Small intestine (tissue), 7 donors: ENCODE measurements at regions not wholly inside any gene's neighbourhood (a gene's known extent, or its start where the extent isn't known, plus 50 kb on each side); places are given as distances from the start of the nearest gene placed in this dataset.
A peak's percentile ranks its signal among the peaks of the same experiment; 100 is the strongest.

Experiments used
- DNase-seq, 2 donors: peaks; one replicate each; pipeline versions ENCODE4 v3.0.0 to v3.0.0-alpha.2; 2013
- FAIRE-seq: peaks from 2 replicates; lab custom pipeline; 2012; peaks lifted over from hg19 to GRCh38; lab: Jason Lieb, UNC
- H3K27ac ChIP-seq, 3 donors: one replicate each; pipeline ENCODE4 v1.5.1; 2013; ENCODE audit warnings: low read length in 2 of 3, mild to moderate bottlenecking in 2 of 3, control low read depth in 1 of 3, inconsistent platforms in 1 of 3, low read depth in 1 of 3, moderate library complexity in 1 of 3
- H3K27me3 ChIP-seq, 3 donors: one replicate each; pipeline ENCODE4 v1.6.1; 2013; ENCODE audit warnings: low read length in 3 of 3, inconsistent platforms in 1 of 3; ENCODE audit not compliant: control insufficient read depth in 3 of 3, insufficient read depth in 3 of 3
- H3K36me3 ChIP-seq, 3 donors: one replicate each; pipeline ENCODE4 v1.6.1; 2013; ENCODE audit warnings: low read length in 3 of 3, inconsistent platforms in 1 of 3, low read depth in 1 of 3, mild to moderate bottlenecking in 1 of 3, moderate library complexity in 1 of 3; ENCODE audit not compliant: control insufficient read depth in 3 of 3, insufficient read depth in 2 of 3
- H3K4me1 ChIP-seq, 3 donors: one replicate each; pipeline ENCODE4 v1.6.1; 2013; ENCODE audit warnings: low read length in 2 of 3, inconsistent platforms in 1 of 3, low read depth in 1 of 3, mild to moderate bottlenecking in 1 of 3, moderate library complexity in 1 of 3; ENCODE audit not compliant: control insufficient read depth in 3 of 3, insufficient read depth in 2 of 3
- H3K4me3 ChIP-seq, 3 donors: one replicate each; pipeline ENCODE4 v1.5.1; 2013; ENCODE audit warnings: low read length in 3 of 3, control low read depth in 1 of 3, inconsistent platforms in 1 of 3, low read depth in 1 of 3, mild to moderate bottlenecking in 1 of 3, moderate library complexity in 1 of 3
- H3K9me3 ChIP-seq, 2 donors: one replicate each; pipeline ENCODE4 v1.6.1; 2013; ENCODE audit warnings: low read depth in 1 of 2, low read length in 1 of 2; ENCODE audit not compliant: control insufficient read depth in 2 of 2, insufficient read depth in 1 of 2
- WGBS, 3 donors: extraction: QIAGEN DNeasy Blood & Tissue Kit; methylation state at CpG; one replicate each; pipeline ENCODE4 v1.1.7; 2013; 5-methylcytosine and 5-hydroxymethylcytosine counted together
- donor health status: healthy with polysubstance abuse.
- donor health status: control.
- donor health status: control.
- donor health status: Bipolar disorder and iron deficiency.
- donor health status: healthy.

GRCh38 chr5:56722317-56722716 is 93.0 kb upstream of the MAP3K1 start:
- H3K27ac ChIP-seq, result no peak overlapping the region
- H3K4me1 ChIP-seq, result peaks cover 0 to under 1% (median 0%) of the 10 kb centered on the region in 3 donors
- no peaks in the 10 kb centered on the region for H3K27me3 ChIP-seq
- 73 to 89% (median 87%) methylated on average over 3 of the region's 3 CpGs for WGBS, 3 donors
- DNase-seq, result no peak
- H3K36me3 ChIP-seq, result no peaks in the 10 kb centered on the region
- no peaks in the 10 kb centered on the region for H3K9me3 ChIP-seq
- FAIRE-seq, result no peak
- H3K4me3 ChIP-seq, result no peak overlapping the region

DNA sequence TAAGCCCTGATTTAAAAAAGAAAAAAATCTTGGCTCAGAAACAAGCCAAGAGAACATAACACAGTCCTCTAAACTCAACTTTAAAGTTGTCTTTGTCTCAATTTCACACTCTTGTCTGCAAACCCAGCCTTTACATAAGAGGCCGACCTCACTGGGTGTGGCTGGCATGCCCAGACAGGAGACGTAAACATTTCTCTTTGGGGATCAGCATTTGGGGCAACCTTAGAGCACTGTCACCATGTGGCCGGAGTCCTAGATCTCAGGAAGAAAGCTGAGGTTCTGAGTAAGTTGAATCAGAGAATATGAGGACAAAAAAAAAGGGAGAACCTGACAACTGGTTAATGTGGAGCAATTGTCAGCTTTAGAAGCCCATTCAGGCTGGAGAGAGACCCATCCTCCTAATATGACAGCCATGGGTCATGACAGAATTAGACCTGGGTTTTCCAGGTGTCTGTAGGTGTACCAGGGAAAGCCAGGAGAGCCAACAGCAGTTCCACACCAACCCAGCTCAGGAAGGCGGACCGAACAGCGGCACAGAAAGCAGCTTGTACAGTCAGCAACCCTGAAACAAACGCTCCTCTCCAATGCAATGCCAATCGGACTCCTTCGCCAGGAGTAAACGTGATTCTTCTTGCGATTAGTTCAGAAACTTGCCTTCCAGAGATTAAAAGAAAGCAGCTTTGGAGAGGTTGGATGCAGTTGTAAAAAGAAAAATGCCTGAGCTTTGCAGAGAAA is 97.9 kb upstream of the MAP3K1 start:
- FAIRE-seq (no peak), DNase-seq (no peak)
- WGBS, 3 donors, result 82 to 86% (median 83%) methylated on average over 11 of the region's 11 CpGs
- Histone ChIP-seq H3K27ac (no peak overlapping the region), H3K9me3 (no peaks in the 10 kb centered on the region), H3K4me1 (peaks cover 0 to 8% (median 2%) of the 10 kb centered on the region in 3 donors), H3K27me3 (no peaks in the 10 kb centered on the region), H3K4me3 (no peak overlapping the region), H3K36me3 (no peaks in the 10 kb centered on the region)

DNA sequence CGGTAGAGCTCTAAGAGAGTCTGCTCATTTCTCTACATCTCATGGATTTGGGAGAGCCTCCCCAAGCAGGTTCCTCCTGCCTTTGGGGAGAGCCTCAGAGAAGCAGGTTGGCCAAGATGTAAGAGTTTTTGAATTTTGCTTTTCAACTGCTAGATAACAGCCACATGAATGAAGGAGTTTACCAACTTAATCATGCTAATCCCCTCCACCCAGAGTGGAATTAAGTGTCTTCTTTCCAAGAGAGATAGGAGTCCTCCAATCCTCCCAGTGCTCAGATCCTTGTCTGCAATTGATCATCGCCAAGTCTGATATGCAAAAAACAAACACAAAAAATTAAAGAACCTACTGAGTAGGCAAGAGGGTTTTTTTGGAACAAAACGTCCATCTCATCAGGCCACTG is 99.4 kb upstream of the MAP3K1 start:
- H3K4me3 ChIP-seq, result no peak overlapping the region
- no peaks in the 10 kb centered on the region for H3K27me3 ChIP-seq
- H3K36me3 ChIP-seq, result no peaks in the 10 kb centered on the region
- H3K9me3 ChIP-seq, result no peaks in the 10 kb centered on the region
- FAIRE-seq, result no peak
- H3K4me1 ChIP-seq, result peaks cover 0 to 8% (median 2%) of the 10 kb centered on the region in 3 donors
- H3K27ac ChIP-seq, result no peak overlapping the region
- WGBS, 3 donors, result 91 to 95% (median 93%) methylated on average over 3 of the region's 3 CpGs
- DNase-seq, result no peak

DNA sequence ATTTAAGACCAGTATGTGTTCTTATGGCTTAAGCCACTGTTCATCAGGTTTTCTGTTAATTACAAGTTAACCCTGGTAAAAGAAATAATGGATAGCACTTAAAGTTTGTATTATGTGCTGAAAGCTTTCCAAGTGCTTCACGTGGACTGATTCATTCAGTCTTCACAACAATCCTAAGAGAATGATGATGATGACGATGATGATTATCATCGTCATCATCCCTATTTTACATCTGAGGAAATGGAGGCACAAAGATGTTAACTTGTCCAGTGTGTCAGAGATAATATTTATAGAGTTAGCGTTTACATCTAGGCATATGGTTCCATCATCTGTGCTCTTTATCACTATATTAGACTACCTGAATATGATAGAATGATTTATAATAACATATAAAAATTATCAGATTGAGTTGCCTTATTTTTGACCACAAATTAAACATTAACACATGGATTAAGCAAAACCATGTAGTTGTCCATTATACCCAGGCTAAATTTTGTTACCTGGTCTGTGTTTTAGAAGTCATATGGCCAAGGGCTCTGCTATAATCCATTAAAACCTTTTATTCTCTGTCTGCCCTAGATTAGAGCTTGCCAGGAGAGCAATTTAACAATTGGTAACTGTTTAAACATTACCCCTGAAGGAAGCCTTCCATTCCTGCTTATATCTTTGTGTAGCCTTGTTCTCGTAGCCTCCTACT is 102.3 kb upstream of the MAP3K1 start:
- Histone ChIP-seq H3K27ac (no peak overlapping the region), H3K36me3 (no peaks in the 10 kb centered on the region), H3K4me1 (peaks cover 0 to 8% (median 2%) of the 10 kb centered on the region in 3 donors), H3K27me3 (no peaks in the 10 kb centered on the region), H3K9me3 (no peaks in the 10 kb centered on the region), H3K4me3 (no peak overlapping the region)
- FAIRE-seq, result no peak
- DNase-seq, result no peak
- 29 to 56% (median 38%) methylated on average over 5 of the region's 5 CpGs for WGBS, 3 donors

GRCh38 chr5:56710826-56711590 is 104.3 kb upstream of the MAP3K1 start:
- WGBS, 3 donors, result 80 to 94% (median 82%) methylated on average over 3 of the region's 3 CpGs
- FAIRE-seq (no peak), DNase-seq (no peak)
- Histone ChIP-seq H3K4me3 (no peak overlapping the region), H3K27ac (no peak overlapping the region), H3K4me1 (peaks cover 0 to 5% (median 2%) of the 10 kb centered on the region in 3 donors), H3K36me3 (no peaks in the 10 kb centered on the region), H3K9me3 (no peaks in the 10 kb centered on the region), H3K27me3 (no peaks in the 10 kb centered on the region)

DNA sequence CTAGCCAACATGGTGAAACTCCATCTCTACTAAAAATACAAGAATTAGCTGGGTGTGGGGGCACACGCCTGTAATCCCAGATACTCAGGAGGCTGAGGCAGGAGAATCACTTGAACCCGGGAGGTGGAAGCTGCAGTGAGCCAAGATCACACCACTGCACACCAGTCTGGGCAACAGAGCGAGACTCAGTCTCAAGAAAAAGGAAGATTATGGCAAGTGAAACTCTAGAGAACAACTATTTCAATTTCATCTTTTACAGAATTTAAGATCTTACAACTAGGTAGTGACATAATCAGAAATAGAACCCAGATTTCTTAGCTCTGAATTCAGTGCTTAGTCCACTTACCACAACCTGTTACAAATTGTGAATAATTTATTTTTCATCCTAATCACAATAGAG is 108.8 kb upstream of the MAP3K1 start:
- no peak overlapping the region for H3K4me3 ChIP-seq
- no peaks in the 10 kb centered on the region for H3K27me3 ChIP-seq
- H3K4me1 ChIP-seq, result peaks cover 0 to 3% (median 0%) of the 10 kb centered on the region in 3 donors
- FAIRE-seq (no peak), DNase-seq (no peak)
- no peaks in the 10 kb centered on the region for H3K9me3 ChIP-seq
- H3K36me3 ChIP-seq, result no peaks in the 10 kb centered on the region
- WGBS, 3 donors, result 86 to 94% (median 91%) methylated on average over 3 of the region's 3 CpGs
- no peak overlapping the region for H3K27ac ChIP-seq

DNA sequence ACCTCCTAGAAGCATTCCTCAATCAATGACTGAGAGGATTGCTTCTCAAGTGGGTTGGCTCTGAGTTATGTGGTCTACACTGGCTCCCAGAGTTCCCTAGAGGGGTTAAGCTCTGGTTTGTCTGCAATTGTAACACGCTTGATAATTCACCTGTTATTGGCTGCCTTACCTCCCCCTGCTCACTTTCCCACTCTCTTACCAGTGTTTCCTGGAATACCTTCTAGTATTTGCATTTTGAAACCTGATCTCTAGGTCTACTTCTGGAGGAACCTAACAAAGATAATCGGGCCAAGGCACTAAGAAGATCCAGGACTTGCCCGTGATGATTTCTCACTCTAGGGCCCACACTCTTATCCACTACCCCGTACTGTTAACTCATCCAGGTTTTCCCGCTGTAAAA is 110.1 kb upstream of the MAP3K1 start:
- Histone ChIP-seq H3K4me1 (peaks cover 0 to 3% (median 0%) of the 10 kb centered on the region in 3 donors), H3K4me3 (no peak overlapping the region), H3K27me3 (no peaks in the 10 kb centered on the region), H3K9me3 (no peaks in the 10 kb centered on the region), H3K27ac (no peak overlapping the region), H3K36me3 (no peaks in the 10 kb centered on the region)
- FAIRE-seq (no peak), DNase-seq (no peak)
- 65 to 80% (median 69%) methylated on average over 5 of the region's 5 CpGs for WGBS, 3 donors

DNA sequence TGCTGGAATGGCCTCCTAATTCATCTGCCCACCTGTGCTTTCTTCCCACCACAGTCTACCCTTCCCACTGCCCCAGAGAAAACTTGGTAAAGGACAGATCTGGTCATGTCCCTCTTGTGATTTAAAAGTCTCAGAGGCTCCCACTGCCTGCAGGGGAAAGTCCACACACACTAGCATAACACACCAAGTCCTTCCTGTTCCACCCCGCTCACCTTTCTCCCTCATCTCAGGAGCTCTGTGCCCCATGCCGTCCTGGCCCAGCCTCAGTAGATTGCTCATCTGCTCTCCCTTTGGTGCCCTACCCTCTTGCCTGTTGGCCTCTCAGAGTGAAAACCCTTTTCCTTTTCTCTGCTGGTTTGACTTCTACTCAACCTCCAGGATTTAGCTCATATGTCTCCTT is 111.4 kb upstream of the MAP3K1 start:
- H3K9me3 ChIP-seq, result no peaks in the 10 kb centered on the region
- no peaks in the 10 kb centered on the region for H3K36me3 ChIP-seq
- H3K4me1 ChIP-seq, result peaks cover 0 to 7% (median 0%) of the 10 kb centered on the region in 3 donors
- WGBS, 3 donors, result 22 to 69% (median 57%) methylated on average over 2 of the region's 2 CpGs
- no peak overlapping the region for H3K27ac ChIP-seq
- FAIRE-seq (no peak), DNase-seq (peak; percentile 44 to 67)
- no peak overlapping the region for H3K4me3 ChIP-seq
- H3K27me3 ChIP-seq, result no peaks in the 10 kb centered on the region
